ENCODE measurements at regions not wholly inside any gene's neighbourhood (a gene's known extent, or its start where the extent isn't known, plus 50 kb on each side); places are given as distances from the start of the nearest gene placed in this dataset.

DNA sequence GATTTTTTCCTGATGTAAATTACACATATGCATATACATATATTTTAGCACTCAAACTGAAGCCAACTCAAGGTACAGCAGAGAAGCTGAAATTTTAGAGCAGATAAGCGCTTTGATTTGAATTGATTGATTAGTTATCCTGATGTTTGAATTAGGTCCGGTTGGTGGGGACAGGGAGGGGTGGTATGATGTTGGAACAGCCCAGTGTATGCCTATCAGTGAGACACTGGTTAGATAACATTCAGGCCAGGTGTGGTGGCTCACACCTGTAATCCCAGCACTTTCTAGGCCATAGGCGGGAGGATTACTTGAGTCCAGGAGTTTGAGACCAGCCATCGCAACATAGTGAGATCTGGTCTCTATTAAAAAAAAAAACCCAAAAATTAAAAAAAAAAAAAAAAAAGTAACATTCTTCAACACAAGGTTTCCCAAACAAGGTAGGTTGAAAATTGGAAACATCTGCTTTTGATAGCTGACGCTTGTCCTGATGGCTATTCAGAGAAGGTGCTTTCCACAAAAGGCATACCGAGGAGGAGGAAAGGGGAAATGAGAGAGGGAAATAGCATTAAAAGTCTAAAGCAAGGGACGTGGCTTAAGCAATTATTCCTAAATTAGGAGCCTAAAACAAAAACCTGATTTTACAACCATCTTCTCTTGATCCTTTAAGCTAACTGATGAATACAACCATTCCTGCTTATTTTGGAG, 288.4 kb upstream of the JARID2 start:
- H2AFZ ChIP-seq (ENCODE audit: low read length): no peak overlapping the region
- H4K20me1 ChIP-seq (ENCODE audit: control insufficient read depth, extremely low read depth, insufficient read depth, low read length): no peaks in the 10 kb centered on the region
- no peaks in the 10 kb centered on the region for H3K79me2 ChIP-seq (ENCODE audit: control insufficient read depth, insufficient read depth, low read length)
- H3K4me2 ChIP-seq (ENCODE audit: extremely low read depth, insufficient read depth, low read length): no peak overlapping the region
- no peak overlapping the region for H3K4me3 ChIP-seq (replicated peaks in 1 of 4; ENCODE audit: control extremely low read depth in 1 of 4, insufficient read depth in 1 of 4, low read depth in 3 of 4, low read length in 4 of 4)
- no peaks in the 10 kb centered on the region for H3K9me3 ChIP-seq (ENCODE audit: control insufficient read depth, insufficient read depth, low read depth, low read length)
- H3K4me1 ChIP-seq (ENCODE audit: control insufficient read depth, extremely low read depth, insufficient read depth, low read length): no peaks in the 10 kb centered on the region
- H3K36me3 ChIP-seq (ENCODE audit: control insufficient read depth, insufficient read depth, low read length): no peaks in the 10 kb centered on the region
- no peaks in the 10 kb centered on the region for H3K27me3 ChIP-seq (ENCODE audit: control insufficient read depth, insufficient read depth, low read length)
- no peak for DNase-seq (ENCODE audit: low read depth in 2 of 2)
- TF ChIP-seq CTCF (conservative IDR thresholded peaks at IDR 0.05 in 1 of 2, IDR thresholded peaks at IDR 0.05 in 1 of 2; ENCODE audit: low read depth in 1 of 2, low read length in 2 of 2): no peak
- no peak for TF ChIP-seq EZH2 (IDR thresholded peaks at IDR 0.05; ENCODE audit: low read length, missing control alignments)
- H3K27ac ChIP-seq (ENCODE audit: insufficient read depth, low read length): no peak overlapping the region
- no peak overlapping the region for H3K9ac ChIP-seq (ENCODE audit: insufficient read depth, low read length)

DNA sequence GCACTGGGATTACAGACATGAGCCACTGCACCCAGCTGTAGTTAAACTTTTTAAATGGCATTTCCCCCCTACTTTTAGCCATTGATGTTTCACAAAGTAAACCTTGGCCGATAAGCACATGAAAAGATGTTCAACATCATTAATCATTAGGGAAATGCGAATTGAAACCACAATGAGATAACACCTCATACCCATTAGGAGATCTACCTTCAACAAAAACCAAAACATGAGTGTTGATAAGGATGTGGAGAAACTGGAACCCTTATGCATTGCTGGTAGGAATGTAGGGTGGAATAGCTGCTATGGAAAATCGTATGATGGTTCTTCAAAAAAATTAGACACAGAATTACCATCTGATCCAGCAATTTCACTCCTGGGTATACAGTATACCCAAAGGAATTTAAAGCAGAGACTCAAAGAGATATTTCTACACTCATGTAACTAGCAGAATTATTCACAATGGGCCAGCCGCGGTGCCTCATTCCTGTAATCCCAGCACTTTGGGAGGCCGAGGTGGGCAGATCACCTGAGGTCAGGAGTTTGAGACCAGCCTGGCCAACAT, 286.5 kb upstream of the JARID2 start:
- TF ChIP-seq EZH2 (IDR thresholded peaks at IDR 0.05; ENCODE audit: low read length, missing control alignments) (no peak), CTCF (conservative IDR thresholded peaks at IDR 0.05 in 1 of 2, IDR thresholded peaks at IDR 0.05 in 1 of 2; ENCODE audit: low read depth in 1 of 2, low read length in 2 of 2) (no peak)
- Histone ChIP-seq H3K9ac (ENCODE audit: insufficient read depth, low read length) (no peak overlapping the region), H3K79me2 (ENCODE audit: control insufficient read depth, insufficient read depth, low read length) (no peaks in the 10 kb centered on the region), H3K27me3 (ENCODE audit: control insufficient read depth, insufficient read depth, low read length) (no peaks in the 10 kb centered on the region), H4K20me1 (ENCODE audit: control insufficient read depth, extremely low read depth, insufficient read depth, low read length) (no peaks in the 10 kb centered on the region), H3K4me3 (replicated peaks in 1 of 4; ENCODE audit: control extremely low read depth in 1 of 4, insufficient read depth in 1 of 4, low read depth in 3 of 4, low read length in 4 of 4) (no peak overlapping the region), H3K4me1 (ENCODE audit: control insufficient read depth, extremely low read depth, insufficient read depth, low read length) (no peaks in the 10 kb centered on the region), H3K4me2 (ENCODE audit: extremely low read depth, insufficient read depth, low read length) (no peak overlapping the region), H3K9me3 (ENCODE audit: control insufficient read depth, insufficient read depth, low read depth, low read length) (no peaks in the 10 kb centered on the region), H2AFZ (ENCODE audit: low read length) (no peak overlapping the region), H3K36me3 (ENCODE audit: control insufficient read depth, insufficient read depth, low read length) (no peaks in the 10 kb centered on the region), H3K27ac (ENCODE audit: insufficient read depth, low read length) (no peak overlapping the region)
- DNase-seq (ENCODE audit: low read depth in 2 of 2): peak in 1 of 2 donors; percentile 82

- Histone ChIP-seq H3K9ac (ENCODE audit: insufficient read depth, low read length) (no peak overlapping the region), H3K4me2 (ENCODE audit: extremely low read depth, insufficient read depth, low read length) (no peak overlapping the region), H2AFZ (ENCODE audit: low read length) (no peak overlapping the region), H3K27me3 (ENCODE audit: control insufficient read depth, insufficient read depth, low read length) (no peaks in the 10 kb centered on the region), H3K4me3 (replicated peaks in 1 of 4; ENCODE audit: control extremely low read depth in 1 of 4, insufficient read depth in 1 of 4, low read depth in 3 of 4, low read length in 4 of 4) (no peak overlapping the region), H3K4me1 (ENCODE audit: control insufficient read depth, extremely low read depth, insufficient read depth, low read length) (no peaks in the 10 kb centered on the region), H3K9me3 (ENCODE audit: control insufficient read depth, insufficient read depth, low read depth, low read length) (no peaks in the 10 kb centered on the region), H3K36me3 (ENCODE audit: control insufficient read depth, insufficient read depth, low read length) (no peaks in the 10 kb centered on the region), H3K27ac (ENCODE audit: insufficient read depth, low read length) (no peak overlapping the region), H3K79me2 (ENCODE audit: control insufficient read depth, insufficient read depth, low read length) (no peaks in the 10 kb centered on the region), H4K20me1 (ENCODE audit: control insufficient read depth, extremely low read depth, insufficient read depth, low read length) (no peaks in the 10 kb centered on the region)
- TF ChIP-seq CTCF (conservative IDR thresholded peaks at IDR 0.05 in 1 of 2, IDR thresholded peaks at IDR 0.05 in 1 of 2; ENCODE audit: low read depth in 1 of 2, low read length in 2 of 2): no peak
- TF ChIP-seq EZH2 (IDR thresholded peaks at IDR 0.05; ENCODE audit: low read length, missing control alignments): no peak
- DNase-seq (ENCODE audit: low read depth in 2 of 2): peak in 1 of 2 donors; percentile 20
Measured at GRCh38 chr6:14964556-14965270, 281.2 kb upstream of the JARID2 start.
